ENCODE measurements at regions not wholly inside any gene's neighbourhood (a gene's known extent, or its start where the extent isn't known, plus 50 kb on each side); places are given as distances from the start of the nearest gene placed in this dataset.

- no peaks in the 10 kb centered on the region for H3K9me3 ChIP-seq (replicated peaks; ENCODE audit: low read length)
- no peak overlapping the region for H3K4me3 ChIP-seq (ENCODE audit: low read length)
- no peaks in the 10 kb centered on the region for H3K36me3 ChIP-seq (ENCODE audit: insufficient read depth, low read length)
- no peaks in the 10 kb centered on the region for H3K27me3 ChIP-seq (ENCODE audit: control insufficient read depth, insufficient read depth, low read length)
- H3K4me2 ChIP-seq (ENCODE audit: low read length) = no peak overlapping the region
- H3K4me1 ChIP-seq (ENCODE audit: control insufficient read depth, insufficient read depth, low read length) = peaks cover 20% of the 10 kb centered on the region
- no peak overlapping the region for H3K9ac ChIP-seq (ENCODE audit: low read depth, low read length)
Measured at GRCh38 chr16:64481497-64481896, 640.4 kb downstream of the CDH11 start.

- Histone ChIP-seq H3K9ac (ENCODE audit: low read depth, low read length) (peak overlapping the region; percentile 16), H3K4me1 (ENCODE audit: control insufficient read depth, insufficient read depth, low read length) (peaks cover 31% of the 10 kb centered on the region)
Measured at GRCh38 chr16:64478252-64478906, 643.5 kb downstream of the CDH11 start.

GRCh38 chr16:64475627-64476351 is 646.1 kb downstream of the CDH11 start:
- Histone ChIP-seq H3K27me3 (ENCODE audit: control insufficient read depth, insufficient read depth, low read length) (no peaks in the 10 kb centered on the region), H3K9ac (ENCODE audit: low read depth, low read length) (peak overlapping the region; percentile 56), H3K4me2 (ENCODE audit: low read length) (peak overlapping the region; percentile 60), H3K4me1 (ENCODE audit: control insufficient read depth, insufficient read depth, low read length) (peaks cover 31% of the 10 kb centered on the region), H3K4me3 (ENCODE audit: low read length) (no peak overlapping the region), H3K36me3 (ENCODE audit: insufficient read depth, low read length) (no peaks in the 10 kb centered on the region), H3K9me3 (replicated peaks; ENCODE audit: low read length) (no peaks in the 10 kb centered on the region)

More at GRCh38 chr16:64478252-64478906, 643.5 kb downstream of the CDH11 start:
- Histone ChIP-seq H3K4me2 (ENCODE audit: low read length) (peak overlapping the region; percentile 62), H3K36me3 (ENCODE audit: insufficient read depth, low read length) (no peaks in the 10 kb centered on the region), H3K9me3 (replicated peaks; ENCODE audit: low read length) (no peaks in the 10 kb centered on the region), H3K27me3 (ENCODE audit: control insufficient read depth, insufficient read depth, low read length) (no peaks in the 10 kb centered on the region), H3K4me3 (ENCODE audit: low read length) (no peak overlapping the region)

GRCh38 chr16:64470916-64471315 is 650.9 kb downstream of the CDH11 start:
- Histone ChIP-seq H3K4me1 (ENCODE audit: control insufficient read depth, insufficient read depth, low read length) (peaks cover 6% of the 10 kb centered on the region), H3K27me3 (ENCODE audit: control insufficient read depth, insufficient read depth, low read length) (no peaks in the 10 kb centered on the region), H3K4me2 (ENCODE audit: low read length) (no peak overlapping the region), H3K9me3 (replicated peaks; ENCODE audit: low read length) (no peaks in the 10 kb centered on the region), H3K9ac (ENCODE audit: low read depth, low read length) (no peak overlapping the region), H3K4me3 (ENCODE audit: low read length) (no peak overlapping the region), H3K36me3 (ENCODE audit: insufficient read depth, low read length) (no peaks in the 10 kb centered on the region)

- no peak overlapping the region for H3K9ac ChIP-seq (ENCODE audit: low read depth, low read length)
- no peaks in the 10 kb centered on the region for H3K4me1 ChIP-seq (ENCODE audit: control insufficient read depth, insufficient read depth, low read length)
- no peaks in the 10 kb centered on the region for H3K36me3 ChIP-seq (ENCODE audit: insufficient read depth, low read length)
- H3K9me3 ChIP-seq (replicated peaks; ENCODE audit: low read length) = no peaks in the 10 kb centered on the region
- no peak overlapping the region for H3K4me3 ChIP-seq (ENCODE audit: low read length)
- no peaks in the 10 kb centered on the region for H3K27me3 ChIP-seq (ENCODE audit: control insufficient read depth, insufficient read depth, low read length)
- no peak overlapping the region for H3K4me2 ChIP-seq (ENCODE audit: low read length)
Measured at GRCh38 chr16:64469906-64470702, 651.8 kb downstream of the CDH11 start.

GRCh38 chr16:64469351-64469750 is 652.5 kb downstream of the CDH11 start:
- Histone ChIP-seq H3K4me3 (ENCODE audit: low read length) (no peak overlapping the region), H3K36me3 (ENCODE audit: insufficient read depth, low read length) (no peaks in the 10 kb centered on the region), H3K4me1 (ENCODE audit: control insufficient read depth, insufficient read depth, low read length) (no peaks in the 10 kb centered on the region), H3K27me3 (ENCODE audit: control insufficient read depth, insufficient read depth, low read length) (no peaks in the 10 kb centered on the region), H3K9ac (ENCODE audit: low read depth, low read length) (no peak overlapping the region), H3K4me2 (ENCODE audit: low read length) (no peak overlapping the region), H3K9me3 (replicated peaks; ENCODE audit: low read length) (no peaks in the 10 kb centered on the region)

- no peaks in the 10 kb centered on the region for H3K36me3 ChIP-seq (ENCODE audit: insufficient read depth, low read length)
- no peaks in the 10 kb centered on the region for H3K4me1 ChIP-seq (ENCODE audit: control insufficient read depth, insufficient read depth, low read length)
- H3K27me3 ChIP-seq (ENCODE audit: control insufficient read depth, insufficient read depth, low read length) = no peaks in the 10 kb centered on the region
- no peak overlapping the region for H3K4me3 ChIP-seq (ENCODE audit: low read length)
- no peak overlapping the region for H3K9ac ChIP-seq (ENCODE audit: low read depth, low read length)
- H3K4me2 ChIP-seq (ENCODE audit: low read length) = no peak overlapping the region
- H3K9me3 ChIP-seq (replicated peaks; ENCODE audit: low read length) = no peaks in the 10 kb centered on the region
Measured at GRCh38 chr16:64468515-64469090, 653.3 kb downstream of the CDH11 start.

- no peak overlapping the region for H3K4me3 ChIP-seq (ENCODE audit: low read length)
- no peaks in the 10 kb centered on the region for H3K9me3 ChIP-seq (replicated peaks; ENCODE audit: low read length)
- no peak overlapping the region for H3K9ac ChIP-seq (ENCODE audit: low read depth, low read length)
- no peaks in the 10 kb centered on the region for H3K36me3 ChIP-seq (ENCODE audit: insufficient read depth, low read length)
- H3K4me2 ChIP-seq (ENCODE audit: low read length) = no peak overlapping the region
- peaks cover 4% of the 10 kb centered on the region for H3K4me1 ChIP-seq (ENCODE audit: control insufficient read depth, insufficient read depth, low read length)
- H3K27me3 ChIP-seq (ENCODE audit: control insufficient read depth, insufficient read depth, low read length) = no peaks in the 10 kb centered on the region
Measured at GRCh38 chr16:64459821-64460220, 662.0 kb downstream of the CDH11 start.

- Histone ChIP-seq H3K9ac (ENCODE audit: low read depth, low read length) (no peak overlapping the region), H3K4me3 (ENCODE audit: low read length) (no peak overlapping the region), H3K4me1 (ENCODE audit: control insufficient read depth, insufficient read depth, low read length) (peaks cover 4% of the 10 kb centered on the region), H3K4me2 (ENCODE audit: low read length) (no peak overlapping the region), H3K27me3 (ENCODE audit: control insufficient read depth, insufficient read depth, low read length) (no peaks in the 10 kb centered on the region), H3K9me3 (replicated peaks; ENCODE audit: low read length) (no peaks in the 10 kb centered on the region), H3K36me3 (ENCODE audit: insufficient read depth, low read length) (no peaks in the 10 kb centered on the region)
Measured at GRCh38 chr16:64459402-64459801, 662.5 kb downstream of the CDH11 start.

- Histone ChIP-seq H3K4me2 (ENCODE audit: low read length) (no peak overlapping the region), H3K9me3 (replicated peaks; ENCODE audit: low read length) (no peaks in the 10 kb centered on the region), H3K4me3 (ENCODE audit: low read length) (no peak overlapping the region), H3K27me3 (ENCODE audit: control insufficient read depth, insufficient read depth, low read length) (no peaks in the 10 kb centered on the region), H3K4me1 (ENCODE audit: control insufficient read depth, insufficient read depth, low read length) (peaks cover 11% of the 10 kb centered on the region), H3K36me3 (ENCODE audit: insufficient read depth, low read length) (no peaks in the 10 kb centered on the region), H3K9ac (ENCODE audit: low read depth, low read length) (no peak overlapping the region)
Measured at GRCh38 chr16:64455275-64455674, 666.6 kb downstream of the CDH11 start.

GRCh38 chr16:64453646-64454045 is 668.2 kb downstream of the CDH11 start:
- H3K27me3 ChIP-seq (ENCODE audit: control insufficient read depth, insufficient read depth, low read length) = no peaks in the 10 kb centered on the region

More at GRCh38 chr16:64453646-64454045, 668.2 kb downstream of the CDH11 start:
- no peak overlapping the region for H3K4me3 ChIP-seq (ENCODE audit: low read length)
- H3K9ac ChIP-seq (ENCODE audit: low read depth, low read length) = no peak overlapping the region
- peaks cover 28% of the 10 kb centered on the region for H3K4me1 ChIP-seq (ENCODE audit: control insufficient read depth, insufficient read depth, low read length)
- H3K4me2 ChIP-seq (ENCODE audit: low read length) = no peak overlapping the region
- no peaks in the 10 kb centered on the region for H3K36me3 ChIP-seq (ENCODE audit: insufficient read depth, low read length)
- H3K9me3 ChIP-seq (replicated peaks; ENCODE audit: low read length) = no peaks in the 10 kb centered on the region
